Stomach (tissue), 8 donors: ENCODE measurements at regions not wholly inside any gene's neighbourhood (a gene's known extent, or its start where the extent isn't known, plus 50 kb on each side); places are given as distances from the start of the nearest gene placed in this dataset.
A peak's percentile ranks its signal among the peaks of the same experiment; 100 is the strongest.

Experiments used
- DNase-seq, 2 donors: peaks; one replicate each; pipeline versions ENCODE4 v3.0.0 to v3.0.0-alpha.2; 2013 to 2019
- H3K27ac ChIP-seq, 5 donors: fragments of 200-600 bp in 4 of 5; sonication (generic) in 4 of 5; one replicate each; pipeline ENCODE4 v1.5.1; 2013 to 2019; ENCODE audit warnings: mild to moderate bottlenecking in 1 of 5, moderate library complexity in 1 of 5
- H3K27me3 ChIP-seq, 3 donors: fragments of 200-600 bp; sonication (generic); one replicate each; pipeline ENCODE4 v1.5.1; 2017 to 2019; ENCODE audit warnings: mixed run types in 1 of 3
- H3K36me3 ChIP-seq, 4 donors: fragments of 200-600 bp; sonication (generic); 1 replicate in 3 of 4; 2 replicates in 1 of 4; pipeline ENCODE4 v1.5.1; 2016 to 2019
- H3K4me1 ChIP-seq, 4 donors: fragments of 200-600 bp; sonication (generic); one replicate each; pipeline ENCODE4 v1.5.1; 2016 to 2019
- H3K4me3 ChIP-seq, 4 donors: fragments of 200-600 bp; sonication (generic) in 3 of 4; one replicate each; pipeline ENCODE4 v1.5.1; 2016 to 2019; ENCODE audit warnings: mild to moderate bottlenecking in 1 of 4
- H3K9me3 ChIP-seq, 4 donors: fragments of 200-600 bp; sonication (generic); one replicate each; pipeline ENCODE4 v1.5.1; 2016 to 2019
- CTCF ChIP-seq, 7 experiments: fragments of 450-650 bp in 4 of 7; fragments of 200-600 bp in 3 of 7; sonication (generic) in 3 of 7; IDR thresholded peaks; one replicate each; pipeline ENCODE4 v1.5.1; 2016 to 2019; ENCODE audit warnings: antibody characterized with exemption in 7 of 7, control low read depth in 2 of 7, mild to moderate bottlenecking in 1 of 7
- EP300 ChIP-seq: sonication (generic); formaldehyde crosslinking; IDR thresholded peaks from one replicate; pipeline ENCODE4 v1.6.1; 2017; ENCODE audit warnings: antibody characterized with exemption
- POLR2A ChIP-seq, 4 donors: fragments of 450-650 bp; IDR thresholded peaks; one replicate each; pipeline ENCODE4 v1.6.1; 2016; ENCODE audit warnings: antibody characterized with exemption in 4 of 4, control low read depth in 2 of 4, mild to moderate bottlenecking in 1 of 4, moderate library complexity in 1 of 4
- POLR2AphosphoS5 ChIP-seq, 3 donors: sonication (generic); formaldehyde crosslinking; IDR thresholded peaks; one replicate each; pipeline ENCODE4 v1.6.1; 2016; ENCODE audit warnings: antibody characterized with exemption in 3 of 3
- WGBS, 5 donors: extraction: QIAGEN DNeasy Blood & Tissue Kit in 3 of 5; methylation state at CpG; one replicate each; pipeline versions ENCODE4 v1.1.5 to v1.1.7; 2013 to 2018; 5-methylcytosine and 5-hydroxymethylcytosine counted together
- intact Hi-C: fragments of 100-400 bp; cut with DNase I; formaldehyde crosslinking; loops from one replicate; pipeline ENCODE4 v1.15.1; 2023; ENCODE audit warnings: low total_unique reads
- donor health status: healthy with polysubstance abuse.
- donor health status: Bipolar disorder and iron deficiency.
- donor health status: healthy.

GRCh38 chr2:19667536-19667949, 234.2 kb downstream of the TTC32 start:
- TF ChIP-seq CTCF (IDR thresholded peaks at IDR 0.05): no peak
- TF ChIP-seq EP300: no peak
- no peak for TF ChIP-seq POLR2A (IDR thresholded peaks at IDR 0.05)
- TF ChIP-seq POLR2AphosphoS5 (IDR thresholded peaks at IDR 0.05): no peak
- DNase-seq: no peak
- Histone ChIP-seq H3K4me1 (no peaks in the 10 kb centered on the region), H3K4me3 (no peak overlapping the region), H3K27ac (no peak overlapping the region), H3K36me3 (no peaks in the 10 kb centered on the region), H3K9me3 (no peaks in the 10 kb centered on the region), H3K27me3 (no peaks in the 10 kb centered on the region)
- 54 to 66% (median 63%) methylated on average over 8 of the region's 8 CpGs for WGBS, 5 donors
- intact Hi-C loops: no loop called here

GRCh38 chr2:19667085-19667484, 234.7 kb downstream of the TTC32 start:
- Histone ChIP-seq H3K4me1 (no peaks in the 10 kb centered on the region), H3K36me3 (no peaks in the 10 kb centered on the region), H3K4me3 (no peak overlapping the region), H3K9me3 (no peaks in the 10 kb centered on the region), H3K27ac (no peak overlapping the region), H3K27me3 (no peaks in the 10 kb centered on the region)
- WGBS, 5 donors: 45 to 60% (median 49%) methylated on average over 3 of the region's 3 CpGs
- peak in 1 of 2 donors; percentile 43 for DNase-seq
- intact Hi-C loops: no loop called here
- no peak for TF ChIP-seq POLR2AphosphoS5 (IDR thresholded peaks at IDR 0.05)
- TF ChIP-seq CTCF (IDR thresholded peaks at IDR 0.05): no peak
- TF ChIP-seq EP300: no peak
- TF ChIP-seq POLR2A (IDR thresholded peaks at IDR 0.05): no peak

GRCh38 chr2:19664646-19665045, 237.1 kb downstream of the TTC32 start:
- TF ChIP-seq POLR2A (IDR thresholded peaks at IDR 0.05) (no peak), EP300 (no peak), POLR2AphosphoS5 (IDR thresholded peaks at IDR 0.05) (no peak), CTCF (IDR thresholded peaks at IDR 0.05) (no peak)
- no peaks in the 10 kb centered on the region for H3K4me1 ChIP-seq
- no peaks in the 10 kb centered on the region for H3K9me3 ChIP-seq
- no peaks in the 10 kb centered on the region for H3K36me3 ChIP-seq
- intact Hi-C loops: no loop called here
- WGBS, 5 donors: 49 to 64% (median 54%) methylated on average over 4 of the region's 4 CpGs
- no peaks in the 10 kb centered on the region for H3K27me3 ChIP-seq
- DNase-seq: no peak
- H3K27ac ChIP-seq: no peak overlapping the region
- H3K4me3 ChIP-seq: no peak overlapping the region

- Histone ChIP-seq H3K9me3 (no peaks in the 10 kb centered on the region), H3K27me3 (no peaks in the 10 kb centered on the region), H3K4me3 (no peak overlapping the region), H3K27ac (no peak overlapping the region), H3K4me1 (no peaks in the 10 kb centered on the region), H3K36me3 (no peaks in the 10 kb centered on the region)
- intact Hi-C loops: no loop called here
- TF ChIP-seq POLR2AphosphoS5 (IDR thresholded peaks at IDR 0.05) (no peak), CTCF (IDR thresholded peaks at IDR 0.05) (no peak), POLR2A (IDR thresholded peaks at IDR 0.05) (no peak), EP300 (no peak)
- WGBS, 5 donors: 47 to 63% (median 49%) methylated on average over 3 of the region's 3 CpGs
- no peak for DNase-seq
These were observed 242.6 kb downstream of the TTC32 start for GRCh38 chr2:19659024-19659792.
